Activated CD4-positive, alpha-beta T cell treated with anti-CD3 and anti-CD28 coated beads for 36 hours (primary cell): ENCODE measurements at regions not wholly inside any gene's neighbourhood (a gene's known extent, or its start where the extent isn't known, plus 50 kb on each side); places are given as distances from the start of the nearest gene placed in this dataset.

Experiments used
- ATAC-seq: fragments of 200-7000 bp; cut with Tn5 transposase; one replicate; pipeline ENCODE4 v1.10.0; 2021; ENCODE audit warnings: mild to moderate bottlenecking, moderate library complexity
- CTCF ChIA-PET: fragments of 350-600 bp; sonication (Branson Sonifier 250); formaldehyde crosslinking; loops from one replicate; lab custom pipeline; 2021; ENCODE audit warnings: antibody characterized with exemption; lab: Charles Lee
- POLR2A ChIA-PET: fragments of 350-600 bp; sonication (Branson Sonifier 250); formaldehyde crosslinking; loops from one replicate; lab custom pipeline; 2021; ENCODE audit warnings: antibody characterized with exemption, inconsistent platforms; lab: Charles Lee
- DNase-seq: peaks from one replicate; pipeline ENCODE4 v3.0.0-alpha.2; 2020
- H3K27ac Mint-ChIP-seq: one replicate; pipeline ENCODE4 v1.8.0; 2021; ENCODE audit warnings: mixed read lengths
- H3K27me3 Mint-ChIP-seq: one replicate; pipeline ENCODE4 v1.8.0; 2021; ENCODE audit warnings: mixed read lengths
- H3K36me3 Mint-ChIP-seq: one replicate; pipeline ENCODE4 v1.8.0; 2021; ENCODE audit warnings: low read depth, mixed read lengths
- H3K4me1 Mint-ChIP-seq: one replicate; pipeline ENCODE4 v1.8.0; 2021; ENCODE audit warnings: mixed read lengths
- H3K4me3 Mint-ChIP-seq: one replicate; pipeline ENCODE4 v1.8.0; 2021; ENCODE audit warnings: mild to moderate bottlenecking, moderate library complexity, mixed read lengths
- H3K9me3 Mint-ChIP-seq: one replicate; pipeline ENCODE4 v1.8.0; 2021; ENCODE audit warnings: low read depth, mixed read lengths
- intact Hi-C, 2 experiments: fragments of 100-400 bp; cut with DNase I in 1 of 2; cut with micrococcal nuclease in 1 of 2; formaldehyde crosslinking; loops; one replicate each; pipeline versions ENCODE4 v1.14.2 to v1.15.1; 2022 to 2024; cut with DNase I, micrococcal nuclease

GRCh38 chr2:210798180-210798579 is 241.8 kb downstream of the CPS1 start:
- intact Hi-C loops: no loop called here
- H3K4me3 Mint-ChIP-seq: no peak overlapping the region
- CTCF ChIA-PET: no interaction called here
- H3K27me3 Mint-ChIP-seq: no peaks in the 10 kb centered on the region
- H3K9me3 Mint-ChIP-seq: no peaks in the 10 kb centered on the region
- no peak overlapping the region for H3K27ac Mint-ChIP-seq
- H3K4me1 Mint-ChIP-seq: no peaks in the 10 kb centered on the region
- DNase-seq (no peak), ATAC-seq (no peak)
- no peaks in the 10 kb centered on the region for H3K36me3 Mint-ChIP-seq
- POLR2A ChIA-PET: no interaction called here

- ChIA-PET CTCF (no interaction called here), POLR2A (no interaction called here)
- Mint-ChIP-seq H3K4me1 (no peaks in the 10 kb centered on the region), H3K4me3 (no peak overlapping the region), H3K9me3 (peaks cover 3% of the 10 kb centered on the region), H3K27me3 (no peaks in the 10 kb centered on the region), H3K36me3 (no peaks in the 10 kb centered on the region), H3K27ac (no peak overlapping the region)
- intact Hi-C loops: no loop called here
- ATAC-seq (no peak), DNase-seq (no peak)
These were observed 258.0 kb downstream of the CPS1 start for GRCh38 chr2:210814251-210815025.

DNA sequence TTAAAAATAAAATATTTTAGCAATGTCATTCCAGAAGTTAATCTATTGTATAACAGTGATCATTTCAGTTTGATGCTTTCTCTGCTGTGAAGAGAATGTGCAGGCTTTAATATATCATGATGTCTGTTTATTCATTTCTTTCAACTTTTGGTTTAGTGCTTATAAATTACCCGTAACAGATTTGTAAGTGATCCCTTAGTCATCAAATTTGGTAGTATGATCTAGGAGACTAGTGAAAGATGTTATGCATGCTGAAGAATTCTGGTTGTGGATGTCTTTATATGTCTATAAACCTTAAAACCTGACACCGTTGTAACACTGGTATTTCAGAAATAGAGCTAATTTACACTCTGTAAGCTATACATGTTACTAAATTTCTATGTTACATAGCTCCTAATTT is 260.4 kb downstream of the CPS1 start:
- intact Hi-C loops: no loop called here
- no peak for DNase-seq
- H3K4me3 Mint-ChIP-seq: no peak overlapping the region
- H3K9me3 Mint-ChIP-seq: no peaks in the 10 kb centered on the region
- H3K27me3 Mint-ChIP-seq: no peaks in the 10 kb centered on the region
- CTCF ChIA-PET: no interaction called here
- no peak for ATAC-seq
- H3K27ac Mint-ChIP-seq: no peak overlapping the region
- H3K4me1 Mint-ChIP-seq: no peaks in the 10 kb centered on the region
- POLR2A ChIA-PET: no interaction called here
- no peaks in the 10 kb centered on the region for H3K36me3 Mint-ChIP-seq

DNA sequence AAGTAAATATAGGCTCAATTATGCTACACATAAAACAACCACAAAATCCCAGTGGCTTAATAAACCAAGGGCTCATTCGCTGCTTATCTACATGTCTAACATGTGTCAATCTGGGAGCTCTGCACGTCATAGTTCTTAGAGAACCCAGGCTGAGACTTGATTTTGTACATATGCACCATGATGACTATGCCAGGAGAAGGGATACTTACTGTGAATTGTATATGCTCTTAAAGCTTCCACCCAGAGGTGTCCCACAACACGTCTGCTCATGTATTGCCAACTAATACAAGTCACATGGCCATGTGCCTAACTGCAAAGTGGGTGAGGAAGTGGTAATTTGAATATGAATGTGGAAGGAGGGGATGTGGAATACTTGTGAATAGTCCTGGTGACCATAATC is 262.1 kb downstream of the CPS1 start:
- DNase-seq (no peak), ATAC-seq (no peak)
- H3K27ac Mint-ChIP-seq: no peak overlapping the region
- no peak overlapping the region for H3K4me3 Mint-ChIP-seq
- H3K4me1 Mint-ChIP-seq: no peaks in the 10 kb centered on the region
- no peaks in the 10 kb centered on the region for H3K27me3 Mint-ChIP-seq
- no peaks in the 10 kb centered on the region for H3K9me3 Mint-ChIP-seq
- no peaks in the 10 kb centered on the region for H3K36me3 Mint-ChIP-seq
- ChIA-PET CTCF (no interaction called here), POLR2A (no interaction called here)
- intact Hi-C loops: no loop called here

DNA sequence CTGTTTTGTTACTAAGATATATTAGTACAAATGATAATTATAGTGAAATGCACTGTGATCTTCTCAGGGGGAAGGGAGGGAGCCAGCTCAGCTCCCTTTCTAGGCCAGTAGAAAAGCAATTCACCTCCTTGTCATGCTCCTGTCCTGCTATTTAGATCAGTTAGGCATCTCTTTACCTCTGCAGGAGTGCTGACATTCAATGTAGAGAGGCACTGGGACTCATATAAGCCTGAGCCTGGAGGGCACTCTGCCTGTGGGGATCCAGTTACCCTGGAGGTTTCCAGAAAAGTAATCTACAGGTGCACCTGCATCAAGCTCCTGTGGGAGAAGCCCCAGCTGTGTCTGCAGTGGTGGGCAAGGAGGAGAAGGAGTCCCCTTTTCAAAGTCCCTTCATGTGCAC is 277.0 kb downstream of the CPS1 start:
- DNase-seq: no peak
- CTCF ChIA-PET: interaction anchor here (0.6 kb wide), 1 partner anchor 169 kb away, joined by 3 read pairs; no protein-coding TSS in a partner anchor
- H3K9me3 Mint-ChIP-seq: no peaks in the 10 kb centered on the region
- POLR2A ChIA-PET: no interaction called here
- H3K27ac Mint-ChIP-seq: no peak overlapping the region
- intact Hi-C loops: no loop called here
- no peaks in the 10 kb centered on the region for H3K36me3 Mint-ChIP-seq
- no peaks in the 10 kb centered on the region for H3K4me1 Mint-ChIP-seq
- no peak overlapping the region for H3K4me3 Mint-ChIP-seq
- H3K27me3 Mint-ChIP-seq: no peaks in the 10 kb centered on the region
- no peak for ATAC-seq

DNA sequence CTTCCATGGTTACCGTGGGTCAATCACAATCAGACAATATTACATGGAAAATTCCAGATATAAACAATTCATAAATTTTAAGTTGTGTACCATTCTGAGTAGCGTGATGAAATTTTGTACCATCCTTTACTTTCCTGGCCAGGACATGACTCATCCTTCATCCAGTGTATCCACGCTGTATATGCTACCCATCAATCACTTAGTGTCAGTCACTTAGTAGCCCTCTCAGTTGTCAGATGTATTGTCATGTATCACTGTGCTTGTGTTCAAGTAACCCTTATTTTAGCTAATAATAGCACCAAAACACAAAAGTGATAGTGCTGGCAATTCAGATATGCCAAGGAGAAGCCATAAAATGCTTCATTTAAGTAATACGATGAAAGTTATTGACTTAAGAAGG is 282.6 kb downstream of the CPS1 start:
- no peak for DNase-seq
- Mint-ChIP-seq H3K36me3 (no peaks in the 10 kb centered on the region), H3K4me3 (no peak overlapping the region), H3K4me1 (no peaks in the 10 kb centered on the region), H3K9me3 (no peaks in the 10 kb centered on the region), H3K27ac (no peak overlapping the region), H3K27me3 (no peaks in the 10 kb centered on the region)
- ChIA-PET POLR2A (no interaction called here), CTCF (no interaction called here)
- ATAC-seq: no peak
- intact Hi-C loops: no loop called here

DNA sequence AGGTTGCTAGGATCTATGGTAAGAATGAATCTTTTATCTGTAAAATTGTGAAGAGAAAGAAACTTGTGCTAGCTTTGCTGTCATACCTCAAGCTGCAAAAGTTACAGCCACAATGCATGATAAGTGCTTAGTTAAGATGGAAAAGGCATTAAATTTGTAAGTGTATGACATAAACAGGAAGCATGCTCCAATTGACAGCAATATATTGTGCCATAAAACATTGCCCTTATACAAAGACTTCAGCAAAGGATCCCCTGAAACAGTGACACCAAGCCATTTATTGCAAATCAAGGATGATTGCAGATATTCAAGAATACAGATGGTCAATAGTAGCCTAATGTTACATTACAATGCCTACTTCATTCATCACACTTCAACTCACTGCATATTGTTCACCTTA is 283.1 kb downstream of the CPS1 start:
- Mint-ChIP-seq H3K4me3 (no peak overlapping the region), H3K9me3 (no peaks in the 10 kb centered on the region), H3K27me3 (no peaks in the 10 kb centered on the region), H3K4me1 (no peaks in the 10 kb centered on the region), H3K36me3 (no peaks in the 10 kb centered on the region), H3K27ac (no peak overlapping the region)
- ChIA-PET POLR2A (no interaction called here), CTCF (no interaction called here)
- no peak for ATAC-seq
- intact Hi-C loops: no loop called here
- DNase-seq: no peak

DNA sequence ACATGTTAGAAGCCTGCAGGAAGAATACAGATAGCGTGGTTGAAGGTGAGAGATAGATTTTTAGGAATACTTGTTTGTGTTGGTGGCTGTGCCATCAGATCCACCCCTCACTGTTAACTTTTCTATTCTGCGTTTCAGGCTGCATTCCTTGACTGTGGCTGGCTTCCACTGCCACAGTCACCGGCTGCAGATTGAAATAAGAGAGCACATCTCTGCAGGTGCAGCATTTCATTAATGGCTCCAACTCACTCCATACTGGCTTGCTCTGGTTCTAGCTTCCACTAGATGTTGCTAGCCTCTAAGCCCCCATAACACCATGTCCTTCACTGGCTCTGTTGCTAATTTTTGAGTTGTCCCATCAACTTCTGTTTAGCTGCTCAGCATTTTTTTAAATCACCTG is 286.5 kb downstream of the CPS1 start:
- no peak overlapping the region for H3K27ac Mint-ChIP-seq
- intact Hi-C loops: no loop called here
- ChIA-PET CTCF (no interaction called here), POLR2A (no interaction called here)
- no peak overlapping the region for H3K4me3 Mint-ChIP-seq
- H3K9me3 Mint-ChIP-seq: no peaks in the 10 kb centered on the region
- no peaks in the 10 kb centered on the region for H3K4me1 Mint-ChIP-seq
- no peak for ATAC-seq
- no peaks in the 10 kb centered on the region for H3K36me3 Mint-ChIP-seq
- DNase-seq: no peak
- H3K27me3 Mint-ChIP-seq: no peaks in the 10 kb centered on the region

DNA sequence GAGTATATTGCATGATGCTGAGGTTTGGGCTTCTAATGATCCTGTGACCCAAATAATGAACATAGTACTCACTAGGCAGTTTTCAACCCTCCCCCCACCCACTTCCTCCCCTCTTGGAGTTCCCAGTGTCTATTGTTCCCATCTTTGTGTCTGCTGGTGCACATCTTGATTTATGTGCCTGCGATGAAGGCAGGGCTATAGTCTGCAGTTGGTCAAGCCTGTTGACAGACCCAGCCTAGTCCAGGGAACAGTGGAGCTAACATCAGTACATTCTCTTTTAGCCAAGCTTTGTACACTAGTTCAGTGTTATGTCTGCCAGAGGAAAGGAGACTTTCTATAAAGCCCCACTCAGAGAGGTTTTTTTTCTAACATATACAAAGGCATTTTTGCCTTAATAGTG is 287.6 kb downstream of the CPS1 start:
- intact Hi-C loops: no loop called here
- Mint-ChIP-seq H3K4me3 (no peak overlapping the region), H3K27ac (no peak overlapping the region), H3K9me3 (no peaks in the 10 kb centered on the region), H3K36me3 (no peaks in the 10 kb centered on the region), H3K4me1 (no peaks in the 10 kb centered on the region), H3K27me3 (no peaks in the 10 kb centered on the region)
- ATAC-seq: no peak
- no peak for DNase-seq
- ChIA-PET CTCF (no interaction called here), POLR2A (no interaction called here)

GRCh38 chr2:210859314-210859713 is 302.9 kb downstream of the CPS1 start:
- DNase-seq: no peak
- CTCF ChIA-PET: no interaction called here
- POLR2A ChIA-PET: no interaction called here
- Mint-ChIP-seq H3K4me1 (no peaks in the 10 kb centered on the region), H3K4me3 (no peak overlapping the region), H3K27ac (no peak overlapping the region), H3K9me3 (no peaks in the 10 kb centered on the region), H3K36me3 (no peaks in the 10 kb centered on the region), H3K27me3 (no peaks in the 10 kb centered on the region)
- no peak for ATAC-seq
- intact Hi-C loops: no loop called here

DNA sequence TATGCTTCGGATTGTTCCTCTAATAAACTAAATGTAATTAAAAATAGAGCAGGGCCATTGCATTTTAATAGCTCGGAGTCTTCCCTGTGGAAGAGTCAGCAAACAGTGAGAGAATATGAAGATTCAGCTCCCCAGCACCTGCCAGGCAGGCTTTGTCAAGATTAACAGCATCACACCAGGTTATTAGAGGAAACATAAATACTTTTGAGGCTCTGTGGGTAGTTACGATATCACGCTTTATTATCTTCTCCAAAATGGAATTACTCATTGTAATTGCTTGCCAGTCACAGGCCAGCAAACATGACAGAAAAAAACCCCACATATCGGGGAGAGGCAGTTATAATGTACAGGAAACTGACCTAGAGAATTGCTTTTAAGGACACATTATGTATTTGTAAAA is 303.9 kb downstream of the CPS1 start:
- no peaks in the 10 kb centered on the region for H3K36me3 Mint-ChIP-seq

GRCh38 chr2:210861038-210861665 is 304.8 kb downstream of the CPS1 start:
- ChIA-PET CTCF (no interaction called here), POLR2A (no interaction called here)
- H3K27ac Mint-ChIP-seq: no peak overlapping the region
- H3K36me3 Mint-ChIP-seq: no peaks in the 10 kb centered on the region
- intact Hi-C loops: no loop called here
- H3K4me1 Mint-ChIP-seq: no peaks in the 10 kb centered on the region
- H3K4me3 Mint-ChIP-seq: no peak overlapping the region
- no peaks in the 10 kb centered on the region for H3K9me3 Mint-ChIP-seq
- H3K27me3 Mint-ChIP-seq: no peaks in the 10 kb centered on the region
- ATAC-seq (no peak), DNase-seq (no peak)

More for the DNA sequence above, 303.9 kb downstream of the CPS1 start:
- no peaks in the 10 kb centered on the region for H3K27me3 Mint-ChIP-seq
- H3K27ac Mint-ChIP-seq: no peak overlapping the region
- no peaks in the 10 kb centered on the region for H3K9me3 Mint-ChIP-seq
- DNase-seq (no peak), ATAC-seq (no peak)
- ChIA-PET CTCF (no interaction called here), POLR2A (no interaction called here)
- intact Hi-C loops: no loop called here
- H3K4me3 Mint-ChIP-seq: no peak overlapping the region
- no peaks in the 10 kb centered on the region for H3K4me1 Mint-ChIP-seq
